ENCODE measurements at regions not wholly inside any gene's neighbourhood (a gene's known extent, or its start where the extent isn't known, plus 50 kb on each side); places are given as distances from the start of the nearest gene placed in this dataset.

DNA sequence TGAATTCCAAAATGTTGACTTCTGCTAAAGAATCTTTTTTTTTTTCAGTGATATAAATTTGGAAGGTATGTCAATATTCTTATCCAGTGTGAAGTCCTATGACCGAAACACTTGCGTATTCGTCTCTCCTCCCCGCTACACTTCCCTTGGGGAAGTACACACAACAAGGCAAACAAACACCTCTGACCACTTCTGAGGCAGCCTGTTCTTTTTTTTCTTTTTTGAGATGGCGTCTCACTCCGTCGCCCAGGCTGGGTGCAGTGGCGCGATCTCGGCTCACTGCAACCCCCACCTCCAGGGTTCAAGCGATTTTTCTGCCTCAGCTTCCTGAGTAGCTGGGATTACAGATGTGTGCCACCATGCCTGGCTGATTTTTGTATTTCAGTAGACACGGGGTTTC, 78.1 kb upstream of the DHRSX start:
- TF ChIP-seq, protein P1, sequence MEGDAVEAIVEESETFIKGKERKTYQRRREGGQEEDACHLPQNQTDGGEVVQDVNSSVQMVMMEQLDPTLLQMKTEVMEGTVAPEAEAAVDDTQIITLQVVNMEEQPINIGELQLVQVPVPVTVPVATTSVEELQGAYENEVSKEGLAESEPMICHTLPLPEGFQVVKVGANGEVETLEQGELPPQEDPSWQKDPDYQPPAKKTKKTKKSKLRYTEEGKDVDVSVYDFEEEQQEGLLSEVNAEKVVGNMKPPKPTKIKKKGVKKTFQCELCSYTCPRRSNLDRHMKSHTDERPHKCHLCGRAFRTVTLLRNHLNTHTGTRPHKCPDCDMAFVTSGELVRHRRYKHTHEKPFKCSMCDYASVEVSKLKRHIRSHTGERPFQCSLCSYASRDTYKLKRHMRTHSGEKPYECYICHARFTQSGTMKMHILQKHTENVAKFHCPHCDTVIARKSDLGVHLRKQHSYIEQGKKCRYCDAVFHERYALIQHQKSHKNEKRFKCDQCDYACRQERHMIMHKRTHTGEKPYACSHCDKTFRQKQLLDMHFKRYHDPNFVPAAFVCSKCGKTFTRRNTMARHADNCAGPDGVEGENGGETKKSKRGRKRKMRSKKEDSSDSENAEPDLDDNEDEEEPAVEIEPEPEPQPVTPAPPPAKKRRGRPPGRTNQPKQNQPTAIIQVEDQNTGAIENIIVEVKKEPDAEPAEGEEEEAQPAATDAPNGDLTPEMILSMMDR (IDR thresholded peaks at IDR 0.05), result no peak
- TF ChIP-seq, protein P2, sequence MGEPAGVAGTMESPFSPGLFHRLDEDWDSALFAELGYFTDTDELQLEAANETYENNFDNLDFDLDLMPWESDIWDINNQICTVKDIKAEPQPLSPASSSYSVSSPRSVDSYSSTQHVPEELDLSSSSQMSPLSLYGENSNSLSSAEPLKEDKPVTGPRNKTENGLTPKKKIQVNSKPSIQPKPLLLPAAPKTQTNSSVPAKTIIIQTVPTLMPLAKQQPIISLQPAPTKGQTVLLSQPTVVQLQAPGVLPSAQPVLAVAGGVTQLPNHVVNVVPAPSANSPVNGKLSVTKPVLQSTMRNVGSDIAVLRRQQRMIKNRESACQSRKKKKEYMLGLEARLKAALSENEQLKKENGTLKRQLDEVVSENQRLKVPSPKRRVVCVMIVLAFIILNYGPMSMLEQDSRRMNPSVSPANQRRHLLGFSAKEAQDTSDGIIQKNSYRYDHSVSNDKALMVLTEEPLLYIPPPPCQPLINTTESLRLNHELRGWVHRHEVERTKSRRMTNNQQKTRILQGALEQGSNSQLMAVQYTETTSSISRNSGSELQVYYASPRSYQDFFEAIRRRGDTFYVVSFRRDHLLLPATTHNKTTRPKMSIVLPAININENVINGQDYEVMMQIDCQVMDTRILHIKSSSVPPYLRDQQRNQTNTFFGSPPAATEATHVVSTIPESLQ (CRISPR knock-in tag; IDR thresholded peaks at IDR 0.05), result no peak
- no peak for TF ChIP-seq SP1 (CRISPR knock-in tag; conservative IDR thresholded peaks at IDR 0.05)
- TF ChIP-seq, protein P3, sequence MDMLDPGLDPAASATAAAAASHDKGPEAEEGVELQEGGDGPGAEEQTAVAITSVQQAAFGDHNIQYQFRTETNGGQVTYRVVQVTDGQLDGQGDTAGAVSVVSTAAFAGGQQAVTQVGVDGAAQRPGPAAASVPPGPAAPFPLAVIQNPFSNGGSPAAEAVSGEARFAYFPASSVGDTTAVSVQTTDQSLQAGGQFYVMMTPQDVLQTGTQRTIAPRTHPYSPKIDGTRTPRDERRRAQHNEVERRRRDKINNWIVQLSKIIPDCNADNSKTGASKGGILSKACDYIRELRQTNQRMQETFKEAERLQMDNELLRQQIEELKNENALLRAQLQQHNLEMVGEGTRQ (CRISPR knock-in tag; IDR thresholded peaks at IDR 0.05), result no peak
- TF ChIP-seq, protein P4, sequence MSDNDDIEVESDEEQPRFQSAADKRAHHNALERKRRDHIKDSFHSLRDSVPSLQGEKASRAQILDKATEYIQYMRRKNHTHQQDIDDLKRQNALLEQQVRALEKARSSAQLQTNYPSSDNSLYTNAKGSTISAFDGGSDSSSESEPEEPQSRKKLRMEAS (CRISPR knock-in tag; IDR thresholded peaks at IDR 0.05), result no peak
- no peak for TF ChIP-seq ETV6 (CRISPR knock-in tag; IDR thresholded peaks at IDR 0.05)
- no peak for TF ChIP-seq KAT7 (CRISPR knock-in tag; IDR thresholded peaks at IDR 0.05; ENCODE audit: borderline replicate concordance)

Measured in WTC11 (cell line).